ENCODE measurements at regions not wholly inside any gene's neighbourhood (a gene's known extent, or its start where the extent isn't known, plus 50 kb on each side); places are given as distances from the start of the nearest gene placed in this dataset.

GRCh38 chr14:99116741-99117295 is 155.2 kb downstream of the BCL11B start:
- no peak for DNase-seq (ENCODE audit: low read depth)
- TF ChIP-seq, protein P1, sequence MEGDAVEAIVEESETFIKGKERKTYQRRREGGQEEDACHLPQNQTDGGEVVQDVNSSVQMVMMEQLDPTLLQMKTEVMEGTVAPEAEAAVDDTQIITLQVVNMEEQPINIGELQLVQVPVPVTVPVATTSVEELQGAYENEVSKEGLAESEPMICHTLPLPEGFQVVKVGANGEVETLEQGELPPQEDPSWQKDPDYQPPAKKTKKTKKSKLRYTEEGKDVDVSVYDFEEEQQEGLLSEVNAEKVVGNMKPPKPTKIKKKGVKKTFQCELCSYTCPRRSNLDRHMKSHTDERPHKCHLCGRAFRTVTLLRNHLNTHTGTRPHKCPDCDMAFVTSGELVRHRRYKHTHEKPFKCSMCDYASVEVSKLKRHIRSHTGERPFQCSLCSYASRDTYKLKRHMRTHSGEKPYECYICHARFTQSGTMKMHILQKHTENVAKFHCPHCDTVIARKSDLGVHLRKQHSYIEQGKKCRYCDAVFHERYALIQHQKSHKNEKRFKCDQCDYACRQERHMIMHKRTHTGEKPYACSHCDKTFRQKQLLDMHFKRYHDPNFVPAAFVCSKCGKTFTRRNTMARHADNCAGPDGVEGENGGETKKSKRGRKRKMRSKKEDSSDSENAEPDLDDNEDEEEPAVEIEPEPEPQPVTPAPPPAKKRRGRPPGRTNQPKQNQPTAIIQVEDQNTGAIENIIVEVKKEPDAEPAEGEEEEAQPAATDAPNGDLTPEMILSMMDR (conservative IDR thresholded peaks at IDR 0.05; ENCODE audit: low read depth, low read length) = no peak

DNA sequence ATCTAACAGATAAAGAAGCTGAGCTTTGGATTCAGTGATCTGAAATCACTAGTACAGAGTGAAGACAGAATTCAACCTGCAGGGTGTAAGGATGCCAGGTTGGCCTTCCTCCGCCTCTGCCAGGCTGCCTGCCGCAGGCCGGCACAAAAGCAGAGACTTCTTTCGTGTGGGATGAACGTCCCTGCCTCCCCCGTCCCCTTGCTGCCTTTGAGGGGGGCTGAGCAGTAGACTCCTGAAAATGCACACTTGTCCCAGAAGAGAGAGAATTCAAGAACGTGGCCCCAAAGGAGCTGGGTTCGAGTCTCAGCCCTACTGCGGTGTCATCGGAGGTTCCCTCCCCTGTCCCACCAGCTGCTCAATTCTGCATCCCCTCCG is 154.3 kb downstream of the BCL11B start:
- no peak for DNase-seq (ENCODE audit: low read depth)
- H3K4me3 ChIP-seq (ENCODE audit: low read depth, low read length) = no peak overlapping the region
- TF ChIP-seq, protein P1 (conservative IDR thresholded peaks at IDR 0.05; ENCODE audit: low read depth, low read length) = no peak

More at GRCh38 chr14:99116741-99117295, 155.2 kb downstream of the BCL11B start:
- no peak overlapping the region for H3K4me3 ChIP-seq (ENCODE audit: low read depth, low read length)

GRCh38 chr14:99118046-99118721 is 153.8 kb downstream of the BCL11B start:
- H3K4me3 ChIP-seq (ENCODE audit: low read depth, low read length) = no peak overlapping the region
- no peak for DNase-seq (ENCODE audit: low read depth)
- TF ChIP-seq, protein P1 (conservative IDR thresholded peaks at IDR 0.05; ENCODE audit: low read depth, low read length) = no peak

DNA sequence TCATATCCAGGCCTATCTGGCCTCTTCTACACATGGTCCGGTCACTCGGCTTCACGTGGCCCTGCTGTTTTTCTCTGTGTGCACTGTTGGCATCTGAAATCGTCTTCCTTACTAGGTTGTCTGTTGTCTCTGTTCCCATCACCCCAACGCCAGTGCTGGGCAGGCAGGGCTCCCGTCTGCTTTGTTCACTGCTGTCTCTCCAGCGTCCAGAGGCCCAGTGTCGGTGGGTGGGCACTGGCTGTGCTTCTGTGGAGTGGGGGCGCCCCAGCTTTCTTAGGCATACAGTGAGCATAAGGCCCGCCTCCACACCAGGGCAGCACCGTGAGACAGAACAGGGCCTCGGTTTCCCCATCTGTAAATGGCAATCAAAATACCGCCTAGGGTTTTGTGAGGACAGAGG is 153.1 kb downstream of the BCL11B start:
- no peak overlapping the region for H3K4me3 ChIP-seq (ENCODE audit: low read depth, low read length)
- TF ChIP-seq, protein P1 (conservative IDR thresholded peaks at IDR 0.05; ENCODE audit: low read depth, low read length) = no peak
- no peak for DNase-seq (ENCODE audit: low read depth)

Data from choroid plexus epithelial cell (primary cell).